ENCODE measurements at regions not wholly inside any gene's neighbourhood (a gene's known extent, or its start where the extent isn't known, plus 50 kb on each side); places are given as distances from the start of the nearest gene placed in this dataset.

GRCh38 chrX:146006637-146007036 lies 189.0 kb downstream of the SLITRK2 start:
- Histone ChIP-seq H3K4me1 (ENCODE audit: control insufficient read depth, insufficient read depth, low read length) (no peaks in the 10 kb centered on the region), H4K5ac (ENCODE audit: low read depth, low read length) (no peak overlapping the region), H3K18ac (ENCODE audit: low read depth, low read length) (no peak overlapping the region), H2AFZ (replicated peaks; ENCODE audit: low read length, poor library complexity) (no peak overlapping the region), H4K20me1 (ENCODE audit: insufficient read depth, low read length) (no peaks in the 10 kb centered on the region), H3K4me2 (ENCODE audit: low read depth, low read length) (no peak overlapping the region), H2AK5ac (ENCODE audit: low read depth, low read length) (no peak overlapping the region), H2BK15ac (ENCODE audit: low read depth, low read length) (no peak overlapping the region), H2AK9ac (replicated peaks; ENCODE audit: low read depth, low read length, poor library complexity) (no peak overlapping the region), H3K4me3 (ENCODE audit: insufficient read depth, low read depth, low read length) (no peak overlapping the region), H3K9me1 (ENCODE audit: insufficient read depth, low read length) (no peaks in the 10 kb centered on the region), H2BK120ac (ENCODE audit: low read depth, low read length) (no peak overlapping the region), H3K36me3 (ENCODE audit: control insufficient read depth, insufficient read depth, low read length) (no peaks in the 10 kb centered on the region), H3K27ac (ENCODE audit: insufficient read depth, low read length) (no peak overlapping the region), H3K56ac (ENCODE audit: extremely low read depth, insufficient read depth, low read length) (no peak overlapping the region), H3K27me3 (ENCODE audit: control insufficient read depth, insufficient read depth, low read length) (no peaks in the 10 kb centered on the region), H3K9ac (ENCODE audit: low read depth, low read length) (no peak overlapping the region), H3K79me1 (ENCODE audit: low read depth in 1 of 2, low read length in 2 of 2) (no peaks in the 10 kb centered on the region), H4K8ac (ENCODE audit: low read depth in 2 of 2, low read length in 2 of 2) (no peak overlapping the region), H3K14ac (replicated peaks; ENCODE audit: low read depth, low read length) (no peak overlapping the region), H2BK20ac (ENCODE audit: low read depth, low read length) (no peak overlapping the region), H3K9me3 (ENCODE audit: control insufficient read depth, insufficient read depth, low read length) (peaks cover 4% of the 10 kb centered on the region; the same call in 1 of the 2 replicates), H2BK5ac (ENCODE audit: low read depth, low read length, poor library complexity, severe bottlenecking) (no peak overlapping the region), H3K23ac (ENCODE audit: low read depth, low read length) (no peak overlapping the region), H3K4ac (ENCODE audit: low read depth, low read length) (no peak overlapping the region), H4K91ac (ENCODE audit: insufficient read depth, low read depth, low read length) (no peak overlapping the region)
- TF ChIP-seq RCOR1 (IDR thresholded peaks at IDR 0.05; ENCODE audit: insufficient replicate concordance, low read length) (no peak), CEBPB (IDR thresholded peaks at IDR 0.05; ENCODE audit: low read depth, low read length) (no peak), MAZ (IDR thresholded peaks at IDR 0.05; ENCODE audit: borderline replicate concordance, low read depth, low read length) (no peak), POLR2A (IDR thresholded peaks at IDR 0.05; ENCODE audit: low read depth, low read length) (no peak), NFE2L2 (IDR thresholded peaks at IDR 0.05; ENCODE audit: low read depth, low read length) (no peak), RAD21 (IDR thresholded peaks at IDR 0.05; ENCODE audit: low read length) (no peak), CHD1 (IDR thresholded peaks at IDR 0.05; ENCODE audit: low read depth, low read length) (no peak), FOS (IDR thresholded peaks at IDR 0.05; ENCODE audit: low read depth, low read length) (no peak), ELK1 (IDR thresholded peaks at IDR 0.05; ENCODE audit: borderline replicate concordance, low read depth, low read length) (no peak), USF2 (IDR thresholded peaks at IDR 0.05; ENCODE audit: low read depth, low read length) (no peak), MAFK (IDR thresholded peaks at IDR 0.05; ENCODE audit: low read depth, low read length) (no peak), BHLHE40 (IDR thresholded peaks at IDR 0.05; ENCODE audit: low read depth, low read length) (no peak), SMC3 (IDR thresholded peaks at IDR 0.05; ENCODE audit: low read depth, low read length) (no peak)
- ChIA-PET CTCF (no interaction called here), POLR2A (ENCODE audit: unreplicated experiment) (no interaction called here)
- in situ Hi-C loops (cut with MboI; ENCODE audit: low sequenced_read_pairs), result no loop called here
- 40% methylated on average over 1 of the region's 3 CpGs; no CpG with 5 or more reads in 1 of the 2 experiments for WGBS, 2 experiments (ENCODE audit: extremely low coverage in 2 of 2, insufficient read length in 1 of 2)
- ATAC-seq (ENCODE audit: low read depth), result no peak
- dilution Hi-C loops (cut with HindIII; ENCODE audit: low sequenced_read_pairs, unreplicated experiment), result no loop called here
- no peak for DNase-seq
- intact Hi-C loops (cut with micrococcal nuclease), result no loop called here
- BruUV-seq (replicated peaks), result no TSS peak
